AG10803 (cell line): ENCODE measurements at regions not wholly inside any gene's neighbourhood (a gene's known extent, or its start where the extent isn't known, plus 50 kb on each side); places are given as distances from the start of the nearest gene placed in this dataset.
A peak's percentile ranks its signal among the peaks of the same experiment; 100 is the strongest.

Experiments
- DNase-seq: peaks from one replicate; pipeline ENCODE4 v3.0.0; 2010; ENCODE audit warnings: low read depth
- H3K4me3 ChIP-seq: 2 replicates; pipeline ENCODE4 v1.5.1; 2011; ENCODE audit warnings: mild to moderate bottlenecking, low read length, control low read depth
- TF ChIP-seq, protein P1 (sequence below): conservative IDR thresholded peaks from 2 replicates; pipeline ENCODE4 v1.5.1; 2011; ENCODE audit warnings: mild to moderate bottlenecking, low read length, control low read depth, inconsistent platforms

DNA sequence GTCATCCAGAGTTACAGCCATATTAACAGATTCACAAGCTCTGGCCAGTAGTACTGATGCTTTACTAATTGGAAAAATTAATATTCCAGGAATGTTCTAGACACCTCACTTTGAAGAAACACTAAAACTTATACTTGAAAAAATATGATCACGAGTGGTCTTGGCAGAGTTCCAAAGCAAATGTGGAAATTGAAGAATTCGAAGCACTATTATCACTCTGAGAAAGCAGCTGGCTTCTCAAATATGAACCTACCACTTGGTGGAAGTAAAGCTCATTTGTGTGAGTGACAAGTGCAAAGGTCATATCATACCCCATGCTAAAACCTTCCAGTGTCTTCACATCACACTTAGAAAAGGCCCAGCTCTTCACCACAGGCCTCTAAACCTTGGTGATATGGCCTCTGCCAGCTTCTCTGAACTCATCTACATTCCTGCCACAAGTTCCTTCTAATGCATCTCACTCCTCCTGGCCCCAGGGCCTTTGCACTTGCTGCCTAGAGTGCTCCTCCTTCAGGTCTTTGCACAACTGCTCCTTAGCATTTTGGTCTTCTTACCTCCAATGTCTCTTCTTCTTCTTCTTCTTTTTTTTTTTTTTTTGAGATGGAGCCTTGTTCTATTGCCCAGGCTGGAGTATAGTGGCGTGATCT, 175.7 kb upstream of the SMIM23 start:
- no peak overlapping the region for H3K4me3 ChIP-seq
- TF ChIP-seq, protein P1, sequence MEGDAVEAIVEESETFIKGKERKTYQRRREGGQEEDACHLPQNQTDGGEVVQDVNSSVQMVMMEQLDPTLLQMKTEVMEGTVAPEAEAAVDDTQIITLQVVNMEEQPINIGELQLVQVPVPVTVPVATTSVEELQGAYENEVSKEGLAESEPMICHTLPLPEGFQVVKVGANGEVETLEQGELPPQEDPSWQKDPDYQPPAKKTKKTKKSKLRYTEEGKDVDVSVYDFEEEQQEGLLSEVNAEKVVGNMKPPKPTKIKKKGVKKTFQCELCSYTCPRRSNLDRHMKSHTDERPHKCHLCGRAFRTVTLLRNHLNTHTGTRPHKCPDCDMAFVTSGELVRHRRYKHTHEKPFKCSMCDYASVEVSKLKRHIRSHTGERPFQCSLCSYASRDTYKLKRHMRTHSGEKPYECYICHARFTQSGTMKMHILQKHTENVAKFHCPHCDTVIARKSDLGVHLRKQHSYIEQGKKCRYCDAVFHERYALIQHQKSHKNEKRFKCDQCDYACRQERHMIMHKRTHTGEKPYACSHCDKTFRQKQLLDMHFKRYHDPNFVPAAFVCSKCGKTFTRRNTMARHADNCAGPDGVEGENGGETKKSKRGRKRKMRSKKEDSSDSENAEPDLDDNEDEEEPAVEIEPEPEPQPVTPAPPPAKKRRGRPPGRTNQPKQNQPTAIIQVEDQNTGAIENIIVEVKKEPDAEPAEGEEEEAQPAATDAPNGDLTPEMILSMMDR = no peak
- no peak for DNase-seq

DNA sequence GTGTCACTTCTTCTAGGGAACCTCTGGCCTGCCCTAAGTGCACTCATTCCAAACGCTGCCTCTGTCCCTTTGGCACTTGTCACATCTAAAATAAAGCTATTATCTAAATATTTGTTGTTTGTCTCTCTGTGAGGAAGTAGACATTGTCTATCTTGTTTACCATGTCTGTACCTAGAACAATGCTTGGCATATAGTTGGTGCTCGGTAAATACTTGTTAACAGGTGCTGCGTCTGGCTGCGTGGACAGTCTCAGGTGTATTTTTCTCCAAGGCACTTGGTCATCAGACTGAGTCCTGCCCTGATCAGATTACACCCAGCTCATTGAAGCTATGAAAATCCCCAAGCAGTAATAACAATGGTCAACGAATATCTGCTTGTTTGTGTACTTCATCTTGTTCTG, 174.9 kb upstream of the SMIM23 start:
- no peak overlapping the region for H3K4me3 ChIP-seq
- DNase-seq = no peak
- TF ChIP-seq, protein P1 = no peak

DNA sequence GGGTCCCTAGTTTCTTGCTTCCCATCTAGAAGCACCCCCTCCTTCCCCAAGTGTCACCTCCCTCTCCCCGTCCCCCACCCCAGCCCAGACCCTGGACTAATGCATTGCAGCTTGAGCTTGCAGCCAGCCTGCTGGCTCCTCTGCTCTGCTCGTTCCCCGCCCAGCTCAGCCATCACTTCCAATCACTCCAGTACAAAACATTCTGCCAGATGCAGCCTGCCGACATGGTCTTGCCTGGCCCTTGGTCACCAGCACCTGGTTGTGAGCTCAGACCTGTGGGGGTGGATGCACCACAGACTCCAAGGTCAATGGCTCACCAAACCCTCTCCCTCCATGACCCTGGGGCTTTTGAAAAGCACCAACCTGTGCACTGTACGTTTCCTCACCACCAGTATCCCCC, 172.9 kb upstream of the SMIM23 start:
- no peak overlapping the region for H3K4me3 ChIP-seq
- DNase-seq = no peak
- TF ChIP-seq, protein P1 = no peak

DNA sequence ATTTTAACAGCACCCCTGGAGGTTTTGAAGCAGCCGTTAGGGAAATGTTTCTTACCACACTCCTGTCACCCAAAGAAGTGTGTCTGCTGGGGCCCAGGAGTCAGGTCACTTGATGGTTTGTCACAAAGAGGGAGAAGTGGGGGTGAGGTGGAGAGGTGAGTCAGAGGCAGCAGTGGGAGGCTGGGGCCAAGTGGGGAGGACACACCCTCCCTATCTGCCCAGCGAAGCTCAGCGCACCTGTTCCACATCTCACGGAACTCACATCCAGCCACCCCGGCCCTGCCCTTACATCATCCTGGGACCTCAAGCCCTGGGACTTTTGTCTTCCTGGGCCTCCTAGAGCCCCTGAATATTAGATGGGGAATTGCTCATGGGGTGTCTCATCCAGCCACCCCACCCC, 171.1 kb upstream of the SMIM23 start:
- TF ChIP-seq, protein P1 = no peak
- DNase-seq = no peak
- no peak overlapping the region for H3K4me3 ChIP-seq

DNA sequence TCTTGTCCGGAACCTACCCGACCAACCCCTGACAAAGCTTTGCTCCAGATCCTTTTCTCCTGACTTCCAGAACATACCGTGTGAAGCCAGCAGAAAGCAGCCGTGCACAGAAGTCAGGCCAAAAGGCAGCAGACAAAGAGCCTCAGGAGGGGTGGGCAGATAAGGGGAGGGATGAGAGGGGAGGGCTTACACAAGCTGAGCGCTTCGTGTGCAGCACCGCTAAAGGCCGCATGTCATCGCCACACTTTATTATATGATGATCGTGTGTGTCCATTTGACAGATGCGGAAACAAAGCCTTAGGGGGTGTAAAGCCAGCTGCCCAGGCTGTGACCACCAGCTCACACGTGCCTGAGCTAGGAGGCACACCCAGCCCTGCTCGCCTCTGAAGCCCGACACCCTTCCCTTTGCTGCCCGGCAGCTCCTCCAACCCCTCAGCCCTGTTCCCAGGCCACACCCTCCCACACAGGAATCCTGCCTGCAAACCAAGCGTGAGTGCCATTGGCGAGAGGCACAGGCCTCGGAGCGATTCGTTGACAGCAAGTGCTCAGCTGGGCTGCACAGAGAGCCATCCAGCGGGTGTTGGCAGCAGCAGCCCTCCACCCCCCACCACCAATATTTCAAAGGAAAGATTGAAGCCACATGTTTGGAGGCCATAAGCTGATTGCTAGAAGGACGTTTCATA, 170.5 kb upstream of the SMIM23 start:
- TF ChIP-seq, protein P1 = no peak
- peak; percentile 24 for DNase-seq
- no peak overlapping the region for H3K4me3 ChIP-seq

DNA sequence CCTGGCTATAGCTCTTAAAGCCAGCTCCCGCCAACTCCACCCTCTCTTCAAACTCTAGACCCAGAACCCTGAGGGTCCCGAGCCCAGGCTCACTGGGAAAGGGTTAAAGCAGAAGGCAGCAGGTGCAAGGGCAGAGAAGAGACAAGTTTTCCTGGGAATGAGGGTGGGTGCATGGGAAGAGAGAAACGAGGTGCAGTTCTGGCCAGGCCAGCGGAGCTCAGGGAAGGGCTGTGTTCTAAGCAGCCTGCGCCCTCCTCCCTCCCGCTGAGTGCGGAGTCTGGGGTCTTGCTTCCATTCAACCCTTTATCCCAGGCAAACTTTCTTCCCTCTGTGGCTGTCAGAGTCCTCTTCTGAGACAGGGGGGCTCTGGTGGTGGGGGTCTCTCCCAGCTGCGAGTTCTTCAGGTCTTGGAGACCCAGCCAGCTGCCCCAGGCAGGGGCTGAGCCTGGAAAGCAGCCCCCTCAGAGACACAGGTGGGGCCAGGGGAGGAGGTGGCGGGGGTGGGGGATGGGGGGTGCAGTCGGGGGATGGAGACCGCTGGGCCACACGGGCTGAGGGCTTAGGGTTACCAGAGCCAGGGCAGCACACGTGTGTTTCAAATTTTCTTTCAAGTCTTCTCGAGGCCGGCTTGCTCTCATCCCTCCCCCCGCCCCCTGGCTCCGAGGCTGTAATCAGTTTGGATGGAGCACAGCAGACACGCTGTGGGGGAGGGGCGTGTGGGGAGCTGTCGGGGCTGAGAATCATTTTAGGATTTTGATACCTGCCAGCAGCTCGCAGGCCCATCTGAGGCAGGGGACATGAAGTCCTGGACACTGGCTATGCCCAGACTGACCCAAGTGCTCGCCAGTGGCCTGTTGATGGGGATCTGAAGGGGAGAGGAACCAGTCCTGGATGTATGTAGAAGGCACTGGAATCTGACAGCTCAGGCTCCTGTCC, 169.6 kb upstream of the SMIM23 start:
- TF ChIP-seq, protein P1 = no peak
- no peak for DNase-seq
- no peak overlapping the region for H3K4me3 ChIP-seq
